HepG2 (cell line): ENCODE measurements at regions not wholly inside any gene's neighbourhood (a gene's known extent, or its start where the extent isn't known, plus 50 kb on each side); places are given as distances from the start of the nearest gene placed in this dataset.

Experiments used
- CEBPB ChIP-seq: IDR thresholded peaks from 2 replicates; pipeline ENCODE4 v1.6.1; 2011; ENCODE audit warnings: low read depth, low read length, improper control_type of control experiment, borderline replicate concordance
- CHD2 ChIP-seq: IDR thresholded peaks from 2 replicates; pipeline ENCODE4 v1.6.1; 2011; ENCODE audit warnings: low read depth, low read length, improper control_type of control experiment
- CTCF ChIP-seq: sonication (generic); formaldehyde crosslinking; IDR thresholded peaks from 2 replicates; pipeline ENCODE4 v1.5.0; 2020; ENCODE audit warnings: mild to moderate bottlenecking, missing genetic modification reagents, moderate library complexity
- EP300 ChIP-seq, 3 experiments: sonication (generic) in 1 of 3; formaldehyde crosslinking in 1 of 3; IDR thresholded peaks; 2 replicates each; pipeline versions ENCODE4 v1.5.1 to v1.6.1; 2011 to 2020; ENCODE audit warnings: low read depth in 2 of 3, low read length in 2 of 3, borderline replicate concordance in 1 of 3, improper control_type of control experiment in 1 of 3, mild to moderate bottlenecking in 1 of 3, missing genetic modification reagents in 1 of 3, moderate library complexity in 1 of 3
- FOXM1 ChIP-seq: sonication (generic); formaldehyde crosslinking; IDR thresholded peaks from 2 replicates; pipeline ENCODE4 v1.5.0; 2020; ENCODE audit warnings: missing genetic modification reagents
- MAX ChIP-seq: IDR thresholded peaks from 2 replicates; pipeline ENCODE4 v1.6.1; 2012; ENCODE audit warnings: inconsistent platforms
- NONO ChIP-seq, 2 experiments: fragments of 450-650 bp in 1 of 2; sonication (generic) in 1 of 2; formaldehyde crosslinking in 1 of 2; IDR thresholded peaks in 1 of 2; conservative IDR thresholded peaks in 1 of 2; 2 replicates each; pipeline versions ENCODE4 v1.6.1 to v1.8.0; 2017 to 2022; ENCODE audit warnings: mild to moderate bottlenecking in 1 of 2, missing genetic modification reagents in 1 of 2, moderate library complexity in 1 of 2
- PCBP2 ChIP-seq: fragments of 200-400 bp; formaldehyde crosslinking; optimal IDR thresholded peaks from 2 replicates; pipeline ENCODE3; 2018; ENCODE audit warnings: low read length, low read depth; ENCODE audit not compliant: poor library complexity, severe bottlenecking
- POLR2AphosphoS5 ChIP-seq: IDR thresholded peaks from 2 replicates; pipeline ENCODE4 v1.6.1; 2012; ENCODE audit warnings: low read depth, low read length
- TARDBP ChIP-seq: sonication (generic); formaldehyde crosslinking; IDR thresholded peaks from 2 replicates; pipeline ENCODE4 v1.8.0; 2022; ENCODE audit warnings: mild to moderate bottlenecking, missing genetic modification reagents
- ZKSCAN1 ChIP-seq: fragments of 150-350 bp; IDR thresholded peaks from 2 replicates; pipeline ENCODE4 v1.6.1; 2014; ENCODE audit warnings: low read length
- ZMYM4 ChIP-seq: sonication (generic); formaldehyde crosslinking; IDR thresholded peaks from 2 replicates; pipeline ENCODE4 v1.8.1; 2023; ENCODE audit warnings: mild to moderate bottlenecking, missing genetic modification reagents
- ZNF574 ChIP-seq: sonication (generic); formaldehyde crosslinking; IDR thresholded peaks from 2 replicates; pipeline ENCODE4 v1.4.0; 2020; ENCODE audit warnings: missing genetic modification reagents
- ZNF891 ChIP-seq: sonication (generic); formaldehyde crosslinking; IDR thresholded peaks from 2 replicates; pipeline ENCODE4 v1.5.0; 2020; ENCODE audit warnings: mild to moderate bottlenecking, missing genetic modification reagents

GRCh38 chr13:80508031-80508430 is 167.1 kb upstream of the SPRY2 start:
- TF ChIP-seq ZKSCAN1 (no peak), ZNF574 (CRISPR knock-in tag) (no peak), TARDBP (CRISPR knock-in tag) (no peak), POLR2AphosphoS5 (no peak), CTCF (no peak), CEBPB (no peak), ZNF891 (CRISPR knock-in tag) (no peak), FOXM1 (CRISPR knock-in tag) (no peak), MAX (no peak), NONO (IDR thresholded peaks at IDR 0.05) (no peak), NONO (CRISPR knock-in tag; conservative IDR thresholded peaks at IDR 0.05) (no peak), PCBP2 (no peak), CHD2 (no peak), EP300 (IDR thresholded peaks at IDR 0.05; ENCODE audit: low read depth in 2 of 2, low read length in 2 of 2) (no peak), EP300 (CRISPR knock-in tag; IDR thresholded peaks at IDR 0.05; ENCODE audit: borderline replicate concordance) (no peak), ZMYM4 (CRISPR knock-in tag) (no peak)
